NCI-H510A (cell line): ENCODE measurements at regions not wholly inside any gene's neighbourhood (a gene's known extent, or its start where the extent isn't known, plus 50 kb on each side); places are given as distances from the start of the nearest gene placed in this dataset.
"Not testable (repeated sequence)": the region's sequence is repeated elsewhere in the genome, so short reads cannot be mapped to it uniquely, and the experiment has no call there.

Source experiments
- DNase-seq: peaks from one replicate; lab custom pipeline; 2025; lab: John Stamatoyannopoulos, UW

DNA sequence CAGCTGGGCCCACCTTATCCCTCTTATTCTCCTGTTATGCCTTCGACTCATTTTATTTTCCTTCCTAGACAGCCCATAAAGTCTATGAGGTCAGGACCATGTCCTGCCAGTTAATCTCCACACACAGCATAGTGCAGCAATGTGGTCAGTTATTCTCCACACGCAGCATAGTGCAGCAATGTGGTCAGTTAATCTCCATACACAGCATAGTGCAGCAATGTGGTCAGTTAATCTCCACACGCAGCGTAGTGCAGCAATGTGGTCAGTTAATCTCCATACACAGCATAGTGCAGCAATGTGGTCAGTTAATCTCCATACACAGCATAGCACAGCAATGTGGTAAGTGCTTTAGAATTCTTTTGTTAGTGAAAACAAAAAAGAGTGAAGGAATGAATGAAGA is 77.8 kb downstream of the TEX36 start:
- DNase-seq = no peak

DNA sequence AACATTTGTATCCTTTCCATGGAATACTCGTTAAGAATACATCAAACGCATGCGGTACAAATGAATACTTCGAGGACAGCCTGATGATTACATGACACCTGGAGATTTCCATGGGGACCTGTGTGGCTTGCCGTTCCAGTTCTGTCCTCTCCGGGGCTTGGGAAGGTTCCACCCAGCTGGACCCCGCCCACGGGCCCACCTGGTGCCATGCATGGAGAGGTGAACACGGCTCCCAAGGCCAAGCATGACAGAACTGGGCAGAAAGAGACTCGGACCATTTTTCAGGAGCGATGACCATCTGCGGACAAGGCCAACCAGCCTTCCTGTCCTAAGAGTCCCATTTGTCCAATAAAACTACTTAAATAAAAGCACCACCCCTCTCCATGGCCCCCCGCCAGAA is 80.1 kb downstream of the TEX36 start:
- no peak for DNase-seq

DNA sequence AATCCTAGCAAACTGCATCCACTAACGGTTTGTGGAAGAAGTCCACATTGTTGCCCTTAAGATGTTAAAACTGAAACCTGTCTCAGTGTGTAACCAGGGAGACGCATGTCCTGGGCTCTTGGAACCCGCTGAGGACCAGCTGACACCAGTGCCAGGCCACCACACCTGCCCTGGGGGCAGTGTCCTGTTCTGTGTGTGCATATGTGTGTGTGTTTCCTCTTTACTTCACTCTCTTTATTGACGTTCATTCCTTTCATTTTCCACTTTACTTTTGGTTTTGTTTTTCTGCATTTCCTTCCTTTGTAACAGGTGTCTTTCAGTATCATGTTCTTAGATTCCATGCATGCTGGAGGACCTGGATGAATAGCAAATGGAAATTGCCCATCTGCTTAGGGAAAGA is 83.8 kb downstream of the TEX36 start:
- DNase-seq = no peak

GRCh38 chr10:125595911-125596310 is 87.1 kb downstream of the TEX36 start:
- DNase-seq = no peak

GRCh38 chr10:125593644-125594043 is 89.3 kb downstream of the TEX36 start:
- no peak for DNase-seq

DNA sequence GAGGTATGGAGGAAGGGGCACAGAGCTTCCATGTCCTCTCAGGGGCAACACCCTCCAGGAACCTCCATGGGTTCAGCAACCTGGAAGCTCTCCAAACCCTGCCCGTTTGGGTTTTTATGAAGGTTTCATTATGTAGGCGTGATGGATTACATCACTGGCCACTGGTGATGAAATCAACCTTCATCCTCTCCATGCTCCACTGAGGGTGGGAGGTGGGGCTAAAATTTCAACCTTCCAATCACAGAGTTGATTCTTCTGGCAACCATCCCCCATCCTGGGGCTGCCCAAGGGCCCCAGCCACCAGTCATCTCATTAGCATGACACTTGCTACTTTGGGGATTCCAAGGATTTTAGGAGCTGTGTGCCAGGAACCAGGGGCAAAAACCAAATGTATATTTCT is 90.1 kb downstream of the TEX36 start:
- DNase-seq = no peak

DNA sequence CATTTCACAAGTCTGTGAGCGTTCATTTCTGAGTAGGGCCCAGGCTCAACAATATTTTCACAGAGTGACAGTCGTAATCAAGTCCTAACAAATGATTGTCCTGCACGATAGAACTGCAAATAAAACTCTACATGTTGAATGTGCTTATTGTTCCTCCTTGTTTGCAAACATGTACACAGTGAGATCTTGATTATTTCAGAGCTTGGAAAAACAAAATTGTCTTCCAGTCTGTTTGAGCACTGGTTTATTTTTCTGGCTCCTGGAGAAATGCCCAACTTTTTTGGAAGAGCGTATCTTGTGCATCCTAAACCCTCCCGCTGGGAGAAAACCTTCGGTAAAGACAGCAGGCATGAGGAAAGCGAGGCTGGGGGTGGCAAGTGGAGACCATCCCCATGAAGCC is 91.1 kb downstream of the TEX36 start:
- no peak for DNase-seq

GRCh38 chr10:125588738-125589137 is 94.2 kb downstream of the TEX36 start:
- not testable (repeated sequence) for DNase-seq

GRCh38 chr10:125584954-125585353 is 98.0 kb downstream of the TEX36 start:
- no peak for DNase-seq

GRCh38 chr10:125578658-125579315 is 104.2 kb downstream of the TEX36 start:
- no peak for DNase-seq

GRCh38 chr10:125575843-125576242 is 107.1 kb downstream of the TEX36 start:
- DNase-seq = no peak

- DNase-seq = no peak
Measured at GRCh38 chr10:125568156-125568555, 114.8 kb downstream of the TEX36 start.

DNA sequence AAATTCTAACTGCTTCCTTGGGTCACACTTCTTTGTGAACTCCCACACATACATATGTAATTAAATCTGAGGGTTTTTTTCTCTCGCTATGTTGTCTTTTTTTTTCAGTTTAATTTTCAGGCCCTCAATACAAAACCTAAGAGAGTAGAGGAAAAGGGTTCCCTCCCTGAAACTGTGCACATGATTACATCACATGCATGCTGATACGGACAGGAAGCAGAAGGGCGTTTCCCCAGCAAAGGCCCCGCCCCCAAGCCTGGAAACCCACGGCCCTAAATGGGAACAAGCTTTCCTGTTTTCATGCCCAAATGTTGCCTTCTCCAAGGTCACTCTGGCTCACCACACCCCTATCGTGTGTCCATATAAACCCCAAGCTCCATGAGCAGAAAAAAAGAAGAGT is 115.4 kb downstream of the TEX36 start:
- no peak for DNase-seq

DNA sequence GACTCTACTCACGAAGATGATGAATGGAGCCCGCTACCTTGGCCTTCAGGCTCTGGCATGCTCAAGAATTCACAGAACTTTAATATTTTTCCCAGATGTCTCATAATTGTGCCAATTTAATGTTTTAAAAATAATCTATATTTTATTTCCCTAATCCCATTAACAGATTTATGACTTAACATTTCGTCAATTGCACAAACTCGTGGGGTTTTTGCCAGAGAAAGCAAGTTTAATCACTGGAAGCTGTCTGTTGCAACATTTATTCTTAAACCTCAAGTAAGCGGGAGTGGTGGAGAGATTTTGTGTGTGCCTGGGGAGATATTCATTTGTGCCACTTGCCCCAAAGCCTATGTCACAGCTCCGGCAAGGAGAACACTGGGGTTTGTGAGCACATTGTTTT is 117.9 kb downstream of the TEX36 start:
- DNase-seq = no peak

DNA sequence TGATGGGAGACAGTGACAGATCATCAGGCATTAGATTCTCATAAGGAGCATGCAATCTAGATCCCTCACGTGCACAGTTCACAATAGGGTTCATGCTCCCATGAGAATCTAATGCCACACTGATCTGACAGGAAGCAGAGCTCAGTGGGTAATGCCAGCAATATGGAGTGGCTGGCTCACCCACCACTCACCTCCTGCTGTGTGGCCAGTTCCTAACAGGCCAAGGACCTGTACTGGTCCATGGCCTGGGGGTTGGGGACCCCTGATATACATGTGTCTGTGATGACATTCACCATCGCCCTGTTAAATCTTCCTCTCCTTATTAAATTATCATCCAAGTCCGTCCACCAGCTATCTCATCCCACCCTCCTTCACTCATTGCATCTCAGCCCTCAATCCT is 118.4 kb downstream of the TEX36 start:
- DNase-seq = no peak

DNA sequence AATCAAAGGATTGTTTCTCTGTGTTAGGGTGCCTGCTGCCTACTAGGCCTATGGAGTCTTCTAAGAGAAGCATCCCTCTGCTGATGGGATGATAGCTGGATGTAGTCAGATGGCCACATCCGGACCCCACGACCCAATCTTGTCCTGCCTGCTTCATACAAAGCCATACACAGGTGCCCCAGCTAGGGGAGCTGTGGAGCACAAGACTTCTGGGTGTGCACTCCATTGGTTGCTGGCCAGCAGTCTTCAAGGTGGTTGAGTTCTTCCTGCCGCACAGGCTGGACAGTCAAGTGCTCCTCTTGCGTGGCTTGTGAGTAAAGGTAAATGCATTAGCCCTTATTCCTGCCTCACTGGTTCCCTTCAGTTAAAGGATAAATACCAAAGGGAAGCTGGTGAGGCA is 120.2 kb downstream of the TEX36 start:
- DNase-seq = no peak

DNA sequence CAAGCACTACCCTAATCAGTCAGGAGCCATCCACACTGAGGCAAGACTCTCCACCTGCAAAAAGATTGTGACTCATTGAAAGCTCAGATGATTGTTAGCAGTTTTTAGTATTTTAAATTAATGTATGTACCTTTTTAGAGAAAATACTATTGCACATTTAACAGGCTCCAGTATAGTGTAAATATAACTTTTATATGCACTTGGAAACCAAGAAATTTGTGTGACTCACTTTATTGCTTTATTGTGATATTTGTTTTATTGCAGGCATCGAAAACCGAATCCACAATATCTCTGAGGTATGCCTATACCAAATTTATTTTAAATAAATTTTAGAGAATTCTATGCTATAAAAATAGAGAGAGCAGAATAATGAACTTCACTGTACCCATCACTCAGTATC is 122.0 kb downstream of the TEX36 start:
- no peak for DNase-seq

GRCh38 chr10:125559210-125559609 is 123.8 kb downstream of the TEX36 start:
- peak; percentile 37 for DNase-seq

GRCh38 chr10:125557801-125558505 is 125.0 kb downstream of the TEX36 start:
- no peak for DNase-seq

GRCh38 chr10:125557311-125557710 is 125.7 kb downstream of the TEX36 start:
- DNase-seq = no peak

DNA sequence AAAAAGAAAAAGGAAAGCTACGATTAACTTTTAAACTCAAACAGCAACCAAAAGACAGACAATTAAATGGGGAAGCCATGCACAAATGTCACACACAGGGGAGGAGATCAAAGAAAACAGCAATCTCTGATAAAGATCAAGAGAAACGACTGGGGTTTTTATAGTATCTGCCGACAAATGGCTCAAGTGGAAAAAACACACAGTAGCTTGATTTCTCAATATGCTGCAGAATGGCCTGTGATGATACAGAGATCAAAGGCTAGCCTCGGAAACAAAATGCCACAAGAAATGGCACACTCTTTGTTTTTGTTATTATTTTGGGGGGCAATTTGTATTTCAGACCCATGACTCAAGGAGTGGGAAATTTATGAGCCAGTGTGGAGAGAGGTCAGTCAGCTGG is 126.1 kb downstream of the TEX36 start:
- no peak for DNase-seq

GRCh38 chr10:125555743-125556142 is 127.2 kb downstream of the TEX36 start:
- no peak for DNase-seq

GRCh38 chr10:125555267-125555666 is 127.7 kb downstream of the TEX36 start:
- DNase-seq = no peak

GRCh38 chr10:125554753-125555152 is 128.2 kb downstream of the TEX36 start:
- no peak for DNase-seq
